Caco-2 (cell line): ENCODE measurements at regions not wholly inside any gene's neighbourhood (a gene's known extent, or its start where the extent isn't known, plus 50 kb on each side); places are given as distances from the start of the nearest gene placed in this dataset.

Experiments
- BruUV-seq: library from RNA; stranded (reverse); fragments of 400-500 nt; replicated peaks from 2 replicates; lab custom pipeline; 2021; lab: Mats Ljungman, UMichigan
- CTCF ChIA-PET: fragments of 300-600 bp; sonication (Branson Sonifier 250); formaldehyde crosslinking; loops from one replicate; lab custom pipeline; 2022; ENCODE audit warnings: antibody characterized with exemption; lab: Charles Lee
- POLR2A ChIA-PET: fragments of 300-600 bp; sonication (Branson Sonifier 250); formaldehyde crosslinking; loops from one replicate; lab custom pipeline; 2022; ENCODE audit warnings: antibody characterized with exemption; lab: Charles Lee
- DNase-seq, 2 experiments: peaks; one replicate each; pipeline versions ENCODE4 v3.0.0 to v3.0.0-alpha.2; 2020 to 2022
- H3K27me3 ChIP-seq: replicated peaks from 2 replicates; pipeline ENCODE4 v1.6.0; 2011; ENCODE audit warnings: low read length; ENCODE audit not compliant: control insufficient read depth, insufficient read depth
- H3K36me3 ChIP-seq: 2 replicates; pipeline ENCODE4 v1.5.1; 2011; ENCODE audit warnings: low read length; ENCODE audit not compliant: control insufficient read depth, insufficient read depth
- H3K4me1 ChIP-seq: fragments of 250-450 bp; sonication (Bioruptor Pico); 2 replicates; pipeline ENCODE4 v1.5.1; 2020; ENCODE audit warnings: mild to moderate bottlenecking
- H3K4me3 ChIP-seq: 2 replicates; pipeline ENCODE4 v1.5.1; 2011; ENCODE audit warnings: low read depth, mild to moderate bottlenecking, control low read depth, low read length
- H3K9me3 ChIP-seq: fragments of 250-450 bp; sonication (Bioruptor Pico); 2 replicates; pipeline ENCODE4 v1.5.1; 2020; ENCODE audit warnings: mild to moderate bottlenecking, moderate library complexity
- H3K27ac Mint-ChIP-seq: one replicate; pipeline ENCODE4 v1.8.0; 2022; ENCODE audit warnings: mixed read lengths; ENCODE audit not compliant: unreplicated experiment
- H3K27me3 Mint-ChIP-seq: one replicate; pipeline ENCODE4 v1.8.0; 2022; ENCODE audit warnings: mixed read lengths; ENCODE audit not compliant: insufficient read depth, unreplicated experiment
- H3K36me3 Mint-ChIP-seq: one replicate; pipeline ENCODE4 v1.8.0; 2022; ENCODE audit warnings: mild to moderate bottlenecking, mixed read lengths; ENCODE audit not compliant: insufficient read depth, unreplicated experiment
- H3K4me1 Mint-ChIP-seq: one replicate; pipeline ENCODE4 v1.8.0; 2022; ENCODE audit warnings: low read depth, mixed read lengths; ENCODE audit not compliant: unreplicated experiment
- H3K4me3 Mint-ChIP-seq: one replicate; pipeline ENCODE4 v1.8.0; 2022; ENCODE audit warnings: mild to moderate bottlenecking, moderate library complexity, mixed read lengths; ENCODE audit not compliant: unreplicated experiment
- H3K9me3 Mint-ChIP-seq: one replicate; pipeline ENCODE4 v1.8.0; 2022; ENCODE audit warnings: mixed read lengths; ENCODE audit not compliant: unreplicated experiment
- CTCF ChIP-seq, 2 experiments: fragments of 200-600 bp in 1 of 2; IDR thresholded peaks; 1 replicate in 1 of 2; 2 replicates in 1 of 2; pipeline versions ENCODE4 v1.5.1 to v1.8.0; 2011 to 2022; ENCODE audit warnings: antibody characterized with exemption in 1 of 2, control low read depth in 1 of 2, inconsistent platforms in 1 of 2, low read depth in 1 of 2, low read length in 1 of 2, mild to moderate bottlenecking in 1 of 2, moderate library complexity in 1 of 2; ENCODE audit not compliant: insufficient read depth in 1 of 2, severe bottlenecking in 1 of 2, unreplicated experiment in 1 of 2
- intact Hi-C: fragments of 100-400 bp; cut with micrococcal nuclease; formaldehyde crosslinking; loops from one replicate; pipeline ENCODE4 v1.10.0; 2022; ENCODE audit not compliant: unreplicated experiment

GRCh38 chr12:127342861-127343260 lies 924.1 kb upstream of the TMEM132C start:
- Histone ChIP-seq H3K4me3 (no peak overlapping the region), H3K9me3 (no peaks in the 10 kb centered on the region), H3K4me1 (no peaks in the 10 kb centered on the region), H3K27me3 (no peaks in the 10 kb centered on the region), H3K36me3 (no peaks in the 10 kb centered on the region)
- Mint-ChIP-seq H3K4me3 (no peak overlapping the region), H3K27ac (no peak overlapping the region), H3K9me3 (peaks cover 31% of the 10 kb centered on the region), H3K27me3 (no peaks in the 10 kb centered on the region), H3K36me3 (no peaks in the 10 kb centered on the region), H3K4me1 (no peaks in the 10 kb centered on the region)
- ChIA-PET POLR2A (no interaction called here), CTCF (no interaction called here)
- no peak for TF ChIP-seq CTCF (IDR thresholded peaks at IDR 0.05; ENCODE audit: insufficient read depth in 1 of 2, low read depth in 1 of 2, low read length in 1 of 2, severe bottlenecking in 1 of 2, unreplicated experiment in 1 of 2)
- DNase-seq, result no peak
- intact Hi-C loops, result no loop called here
- no TSS peak for BruUV-seq

GRCh38 chr12:127343940-127344339 lies 923.0 kb upstream of the TMEM132C start:
- CTCF ChIA-PET, result no interaction called here
- POLR2A ChIA-PET, result no interaction called here
- no peaks in the 10 kb centered on the region for H3K4me1 Mint-ChIP-seq
- H3K27me3 Mint-ChIP-seq, result no peaks in the 10 kb centered on the region
- H3K4me1 ChIP-seq, result no peaks in the 10 kb centered on the region
- DNase-seq, result no peak
- H3K36me3 ChIP-seq, result no peaks in the 10 kb centered on the region
- no peak for TF ChIP-seq CTCF (IDR thresholded peaks at IDR 0.05; ENCODE audit: insufficient read depth in 1 of 2, low read depth in 1 of 2, low read length in 1 of 2, severe bottlenecking in 1 of 2, unreplicated experiment in 1 of 2)
- BruUV-seq, result no TSS peak
- H3K27ac Mint-ChIP-seq, result no peak overlapping the region
- no peak overlapping the region for H3K4me3 Mint-ChIP-seq
- H3K4me3 ChIP-seq, result no peak overlapping the region
- no peaks in the 10 kb centered on the region for H3K36me3 Mint-ChIP-seq
- H3K9me3 Mint-ChIP-seq, result peaks cover 31% of the 10 kb centered on the region
- intact Hi-C loops, result no loop called here
- H3K27me3 ChIP-seq, result no peaks in the 10 kb centered on the region
- no peaks in the 10 kb centered on the region for H3K9me3 ChIP-seq

- Mint-ChIP-seq H3K36me3 (no peaks in the 10 kb centered on the region), H3K4me3 (no peak overlapping the region), H3K9me3 (peaks cover 14% of the 10 kb centered on the region), H3K27ac (no peak overlapping the region), H3K27me3 (no peaks in the 10 kb centered on the region), H3K4me1 (no peaks in the 10 kb centered on the region)
- H3K4me1 ChIP-seq, result no peaks in the 10 kb centered on the region
- BruUV-seq, result no TSS peak
- ChIA-PET POLR2A (no interaction called here), CTCF (no interaction called here)
- intact Hi-C loops, result no loop called here
- 0 out of 2 replicates have a peak, but pooled peaks cover 4% of the 10 kb centered on the region for H3K9me3 ChIP-seq
- no peaks in the 10 kb centered on the region for H3K27me3 ChIP-seq
- no peak for TF ChIP-seq CTCF (IDR thresholded peaks at IDR 0.05; ENCODE audit: insufficient read depth in 1 of 2, low read depth in 1 of 2, low read length in 1 of 2, severe bottlenecking in 1 of 2, unreplicated experiment in 1 of 2)
- no peaks in the 10 kb centered on the region for H3K36me3 ChIP-seq
- no peak for DNase-seq
- no peak overlapping the region for H3K4me3 ChIP-seq
Observed at GRCh38 chr12:127351481-127352010, 915.4 kb upstream of the TMEM132C start.
